Fibroblast of skin of right biceps (primary cell): ENCODE measurements at regions not wholly inside any gene's neighbourhood (a gene's known extent, or its start where the extent isn't known, plus 50 kb on each side); places are given as distances from the start of the nearest gene placed in this dataset.

Experiments used
- DNase-seq: peaks from one replicate; pipeline ENCODE4 v3.0.0-alpha.2; 2013

DNA sequence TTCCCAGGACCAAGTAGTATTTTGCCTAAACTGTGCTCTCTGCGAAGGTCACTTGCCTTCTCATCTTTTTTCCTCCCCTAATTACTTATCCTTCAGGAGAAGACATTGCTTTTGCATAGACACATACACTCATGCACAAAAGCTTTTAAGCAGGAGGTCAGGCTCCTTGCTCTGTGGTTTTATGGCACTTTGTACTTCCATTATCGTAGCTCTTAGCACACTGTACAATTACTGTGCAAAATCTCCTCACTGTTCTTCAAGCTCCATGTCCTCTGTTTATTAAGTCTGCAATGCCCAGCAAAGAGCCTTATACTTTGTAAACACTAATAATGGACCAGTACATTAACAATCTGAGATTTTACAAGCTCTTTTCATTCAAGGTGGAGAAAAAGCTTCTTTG lies 188.4 kb upstream of the GNPDA2 start:
- no peak for DNase-seq

DNA sequence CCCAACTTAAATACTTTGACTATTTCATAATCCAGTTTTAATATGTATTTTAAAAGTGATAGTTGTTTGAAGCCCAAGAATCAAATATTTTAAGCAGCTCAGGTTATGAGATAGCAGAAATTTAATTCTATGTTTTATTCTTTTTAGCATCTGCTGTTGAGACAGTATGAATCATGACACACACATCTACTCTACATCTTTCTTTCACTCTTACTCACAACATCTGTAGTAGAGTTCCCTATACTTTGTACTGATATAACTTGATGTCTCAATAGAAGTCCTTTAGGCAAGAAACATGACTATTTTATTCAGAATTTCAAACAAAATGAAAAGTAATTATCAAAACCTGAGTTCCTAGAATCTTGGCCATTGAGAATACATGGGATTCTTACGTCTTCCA lies 187.9 kb upstream of the GNPDA2 start:
- DNase-seq = no peak

DNA sequence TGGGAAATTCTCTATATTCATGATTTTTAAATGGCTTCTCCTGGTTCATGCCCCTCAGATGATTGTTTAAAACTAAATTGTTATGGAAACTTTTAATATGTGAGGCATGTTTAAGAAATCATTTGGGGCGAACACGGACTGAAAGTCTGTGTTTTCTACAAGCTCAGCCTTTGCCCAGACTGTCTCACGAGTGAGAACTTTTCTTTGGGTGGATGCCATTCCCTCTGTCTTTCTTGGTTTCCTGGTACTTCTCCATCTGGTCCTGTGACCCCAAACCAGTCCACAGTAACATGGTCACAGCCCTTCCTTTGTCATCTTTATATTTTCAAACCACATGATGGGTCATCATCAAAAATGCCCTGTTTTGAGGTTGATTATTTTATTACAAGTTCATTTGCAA lies 186.6 kb upstream of the GNPDA2 start:
- DNase-seq = no peak

DNA sequence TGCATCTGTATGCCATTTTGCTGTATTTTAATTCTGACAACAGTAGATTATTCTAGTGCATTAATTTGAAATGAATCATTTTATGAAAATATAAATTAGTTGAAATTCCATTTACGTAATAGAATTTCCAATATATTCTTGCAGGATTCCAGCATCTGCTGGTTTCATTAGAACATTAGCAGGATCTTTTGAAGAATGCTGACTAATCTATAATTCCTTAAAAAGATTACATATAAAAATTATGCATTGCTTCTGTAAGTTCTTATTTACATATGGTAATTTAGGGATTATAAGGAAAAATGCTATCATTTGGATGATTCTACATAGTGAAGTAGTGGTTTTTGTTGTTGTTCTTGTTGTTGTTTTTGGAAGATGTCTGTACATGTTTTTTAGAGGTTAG lies 182.2 kb upstream of the GNPDA2 start:
- no peak for DNase-seq

DNA sequence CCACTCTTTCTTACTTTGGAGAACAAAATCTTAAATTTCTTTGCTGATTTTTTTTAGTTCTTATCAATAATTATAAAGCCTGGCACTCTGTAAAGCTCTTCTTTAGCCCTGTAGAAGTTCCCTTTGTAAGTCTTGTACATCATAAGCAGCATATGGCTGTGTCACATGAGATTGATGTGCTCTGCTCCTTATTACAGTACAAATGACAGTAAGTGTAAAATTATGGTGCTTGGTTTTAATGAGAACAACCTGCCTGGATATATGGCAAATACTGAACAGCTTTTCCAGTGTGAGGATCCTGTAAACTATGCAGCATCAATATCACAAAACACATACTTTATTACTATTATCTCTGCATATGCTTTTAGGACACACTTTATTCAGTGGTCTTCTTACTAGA lies 145.9 kb upstream of the GNPDA2 start:
- DNase-seq = no peak

DNA sequence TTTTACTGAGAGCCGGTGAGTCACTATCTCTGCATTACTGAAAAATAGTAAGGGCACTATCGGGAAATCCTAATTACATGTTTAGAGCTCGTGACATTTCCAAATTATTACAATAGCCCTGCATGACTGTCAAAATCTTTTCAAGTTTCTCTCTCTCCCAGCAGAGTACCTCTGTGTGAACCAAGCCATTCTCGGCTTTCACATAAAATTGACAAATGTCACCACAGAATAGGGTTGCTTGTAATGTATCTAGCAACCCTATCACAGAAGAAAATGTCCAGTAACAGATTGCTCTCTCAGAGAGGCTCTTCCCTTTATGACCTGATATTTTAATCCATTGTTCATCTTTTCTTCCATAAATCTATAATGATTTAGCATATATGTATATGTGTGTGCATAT lies 144.8 kb upstream of the GNPDA2 start:
- no peak for DNase-seq

DNA sequence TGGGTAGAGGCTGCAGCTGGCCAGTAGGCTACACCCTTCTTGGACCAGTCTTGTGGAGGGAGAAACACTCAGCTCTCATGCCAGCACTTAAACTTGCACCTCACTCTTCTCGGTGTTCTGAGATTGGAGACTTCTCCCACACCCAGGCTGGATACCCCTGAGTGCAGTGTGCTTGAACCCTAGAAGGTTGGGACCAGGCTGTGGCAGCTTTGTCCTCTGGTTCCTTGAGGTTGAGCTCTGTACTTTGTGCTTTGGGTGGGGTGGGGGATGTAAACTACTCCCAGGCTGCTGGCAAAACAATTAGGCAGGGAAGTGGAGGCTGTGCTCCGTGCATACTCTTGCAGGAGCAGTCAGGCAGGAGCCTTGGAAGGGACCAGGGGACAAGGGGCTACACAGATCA lies 143.6 kb upstream of the GNPDA2 start:
- DNase-seq = no peak

DNA sequence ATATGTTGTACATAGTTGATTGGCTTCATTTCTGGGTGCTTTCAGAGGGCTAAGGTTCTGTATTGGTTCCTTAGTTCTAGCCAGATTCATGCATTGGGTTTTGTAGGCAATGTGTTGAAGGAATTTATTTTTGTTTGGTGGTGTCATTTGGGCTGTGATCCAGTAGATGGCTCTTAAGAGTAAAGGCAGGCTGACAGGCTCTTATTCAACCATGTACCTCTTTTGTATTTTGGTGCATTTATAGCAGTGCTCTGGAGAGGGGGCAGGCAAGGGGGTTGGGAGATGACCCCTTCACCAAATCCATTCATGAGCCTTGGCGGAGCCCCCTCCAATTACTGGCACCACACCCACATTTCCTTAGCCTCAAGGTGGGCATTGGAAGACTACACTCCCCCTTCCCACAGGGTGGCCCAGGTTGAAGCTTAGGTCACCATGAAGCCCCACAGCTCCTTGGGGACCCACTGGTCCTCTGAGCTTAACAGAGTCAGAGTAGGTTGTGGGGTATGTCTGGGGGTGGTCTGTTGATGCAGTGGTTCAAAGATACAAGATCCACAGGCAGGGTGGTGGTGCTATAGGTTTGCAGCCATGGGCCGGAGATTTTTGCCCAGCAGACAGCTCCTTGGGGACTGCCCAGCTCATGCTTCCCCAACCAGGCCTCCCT lies 143.0 kb upstream of the GNPDA2 start:
- no peak for DNase-seq

DNA sequence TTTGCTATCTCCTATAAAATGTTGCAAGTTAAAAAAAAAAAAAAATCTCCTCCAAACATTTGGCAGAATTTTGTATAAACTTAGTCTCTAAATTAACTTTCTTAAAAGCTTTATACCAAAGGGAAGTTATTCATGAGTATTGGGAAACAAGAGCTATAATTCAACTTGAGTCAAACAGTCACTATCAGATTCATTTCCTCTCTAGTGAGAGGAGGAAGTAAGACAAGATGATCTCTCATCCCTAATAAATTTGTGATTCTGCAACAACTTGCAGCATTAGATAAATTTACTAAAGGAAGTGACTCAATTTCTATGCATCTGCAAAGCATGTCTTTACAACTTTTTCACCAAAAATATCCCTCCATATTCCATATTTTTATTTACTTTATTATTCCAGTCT lies 135.4 kb upstream of the GNPDA2 start:
- DNase-seq = peak; percentile 0

DNA sequence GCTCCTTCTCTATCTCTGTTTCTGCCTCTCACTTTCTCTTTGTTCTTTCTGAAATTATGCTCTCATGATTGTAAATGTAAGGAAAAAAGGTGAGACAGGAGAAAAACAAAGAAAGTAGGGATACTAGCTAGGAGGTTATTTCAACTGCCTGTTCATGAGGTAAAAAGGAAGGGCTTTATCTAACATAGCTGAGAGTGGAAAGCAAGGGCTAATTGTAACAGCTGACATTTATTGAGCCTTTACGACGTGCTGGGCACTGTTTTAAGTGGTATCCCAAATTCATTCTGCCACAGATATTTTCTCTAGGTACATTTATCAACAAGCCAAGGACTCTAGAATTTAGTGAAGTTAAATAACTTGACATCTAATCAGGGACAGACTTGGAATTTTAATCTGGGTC lies 133.1 kb upstream of the GNPDA2 start:
- no peak for DNase-seq

DNA sequence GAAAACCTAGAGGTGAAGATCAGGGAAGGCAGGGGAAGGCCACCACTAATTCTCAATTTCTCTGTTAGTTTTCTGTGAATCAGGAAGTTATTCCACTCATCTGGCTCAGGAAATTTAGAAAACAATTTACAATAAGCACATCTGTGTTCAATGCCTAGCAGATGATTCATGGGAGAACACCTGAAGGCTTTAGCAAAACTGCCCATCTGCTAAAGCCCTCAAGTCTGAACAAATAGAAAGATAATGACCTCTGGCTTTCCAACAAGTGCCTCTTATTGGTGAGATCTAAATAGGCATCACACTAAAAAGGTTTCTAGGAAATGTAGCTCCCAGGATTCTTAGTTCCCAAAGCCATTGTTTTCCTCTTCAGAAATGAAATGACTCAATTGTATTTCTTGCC lies 122.1 kb upstream of the GNPDA2 start:
- no peak for DNase-seq

DNA sequence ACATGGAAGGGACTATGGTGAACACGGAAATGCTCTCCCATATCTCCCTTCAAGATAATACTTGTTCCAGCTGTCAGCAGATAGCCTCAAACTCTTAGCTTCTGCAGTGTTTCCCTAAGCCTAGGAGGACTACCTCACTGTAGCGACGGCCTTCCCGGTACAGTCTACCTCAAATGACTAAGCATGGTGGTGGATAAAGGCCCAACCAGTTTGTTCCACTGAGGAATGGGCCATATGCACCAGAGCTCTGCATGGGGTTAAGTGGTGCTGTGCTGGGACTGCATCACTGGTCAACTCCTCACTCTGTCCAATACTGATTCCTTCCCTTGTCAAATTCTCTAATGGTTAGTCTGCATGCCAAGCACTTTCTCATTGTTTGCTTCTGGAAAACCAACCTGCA lies 119.6 kb upstream of the GNPDA2 start:
- no peak for DNase-seq

DNA sequence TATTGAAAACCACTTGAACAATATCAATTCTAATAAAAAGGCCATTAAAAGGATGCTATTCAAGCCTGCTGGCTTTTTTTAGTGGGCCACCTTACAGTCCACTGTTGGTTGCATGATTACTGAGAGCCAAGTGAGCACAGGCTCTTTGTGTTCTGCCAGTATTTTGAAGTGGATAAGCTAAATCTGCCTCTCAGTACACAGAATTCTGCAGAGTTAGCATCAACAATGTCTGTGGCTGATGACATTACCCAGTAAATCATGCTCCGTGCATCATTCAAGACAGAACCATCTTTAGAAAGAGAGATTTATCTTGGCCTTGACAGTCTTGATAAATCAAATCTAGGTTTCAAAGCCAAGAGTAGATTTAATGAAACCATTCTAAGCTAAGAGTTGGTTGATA lies 119.0 kb upstream of the GNPDA2 start:
- DNase-seq = no peak

DNA sequence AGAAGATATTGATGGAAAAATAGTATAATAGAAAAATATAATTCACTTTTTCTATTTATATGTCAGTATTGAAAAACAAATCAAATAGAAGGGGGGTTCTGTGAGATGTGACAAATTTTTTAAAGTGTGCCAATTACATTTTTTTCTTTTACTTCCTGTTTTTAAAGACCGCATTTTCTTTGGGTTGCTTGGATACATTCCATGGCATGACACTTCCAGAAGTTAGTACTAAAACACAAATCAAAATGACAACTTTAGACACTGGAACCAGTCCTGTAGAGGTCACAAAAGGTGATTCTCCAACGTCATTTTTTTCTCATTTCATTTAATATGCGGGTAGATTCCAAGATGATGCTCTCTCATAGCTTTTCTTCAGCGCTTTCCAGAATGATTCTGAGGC lies 116.2 kb upstream of the GNPDA2 start:
- DNase-seq = no peak

DNA sequence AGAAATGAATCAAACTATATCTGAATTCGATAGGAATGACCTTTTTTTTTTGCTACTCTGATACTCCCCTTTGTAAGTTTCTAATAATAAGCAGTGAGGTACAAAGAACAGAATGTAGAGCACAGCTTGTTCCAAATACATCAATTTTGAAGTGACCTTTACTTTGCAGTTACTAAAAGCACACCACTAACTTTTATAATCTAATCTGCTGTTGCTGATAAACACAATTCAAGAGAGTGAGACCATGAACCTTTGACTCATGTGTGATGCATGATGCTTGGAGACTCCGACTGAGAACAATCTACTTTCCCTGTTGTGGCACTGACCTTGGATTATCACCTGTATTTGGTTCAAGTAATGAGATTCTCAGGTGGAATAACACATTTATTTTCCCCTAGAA lies 91.6 kb upstream of the GNPDA2 start:
- DNase-seq = no peak

DNA sequence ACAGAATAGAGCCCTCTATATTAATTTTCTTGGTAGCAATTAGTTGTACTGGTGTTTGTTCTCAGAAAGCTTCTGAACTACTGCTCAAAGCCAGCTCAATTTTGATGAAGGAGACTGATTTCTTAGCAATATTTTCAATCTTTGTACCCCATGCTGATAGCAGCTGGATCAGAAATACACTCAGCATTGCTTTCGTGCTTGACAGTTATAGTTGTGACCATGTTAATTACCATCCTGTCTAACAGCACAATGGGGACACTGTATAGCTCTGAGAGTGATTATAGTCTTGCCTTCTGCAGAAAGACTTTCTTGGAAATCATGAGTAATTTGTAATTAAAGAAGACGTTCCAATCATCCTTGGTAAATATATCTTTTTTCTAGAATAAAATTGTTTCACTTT lies 79.7 kb upstream of the GNPDA2 start:
- no peak for DNase-seq

DNA sequence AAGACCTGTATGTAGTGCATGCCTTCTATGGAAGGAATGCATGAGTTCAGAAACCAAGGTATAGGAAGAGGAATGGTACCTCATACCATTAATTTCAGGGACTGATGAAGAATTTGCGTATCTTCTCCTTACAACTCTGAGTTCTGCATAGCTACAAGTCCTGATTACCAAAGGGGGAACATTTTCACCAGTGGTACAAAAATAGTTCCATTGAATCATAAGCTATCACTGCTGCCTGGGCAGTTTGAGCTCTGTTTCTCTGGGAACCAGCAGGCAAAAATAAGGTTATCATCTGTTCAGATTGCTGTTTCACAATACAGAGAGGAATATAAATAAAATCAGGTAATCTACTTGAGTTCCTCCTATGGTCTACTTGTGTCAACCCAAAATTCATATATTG lies 77.9 kb upstream of the GNPDA2 start:
- DNase-seq = no peak

DNA sequence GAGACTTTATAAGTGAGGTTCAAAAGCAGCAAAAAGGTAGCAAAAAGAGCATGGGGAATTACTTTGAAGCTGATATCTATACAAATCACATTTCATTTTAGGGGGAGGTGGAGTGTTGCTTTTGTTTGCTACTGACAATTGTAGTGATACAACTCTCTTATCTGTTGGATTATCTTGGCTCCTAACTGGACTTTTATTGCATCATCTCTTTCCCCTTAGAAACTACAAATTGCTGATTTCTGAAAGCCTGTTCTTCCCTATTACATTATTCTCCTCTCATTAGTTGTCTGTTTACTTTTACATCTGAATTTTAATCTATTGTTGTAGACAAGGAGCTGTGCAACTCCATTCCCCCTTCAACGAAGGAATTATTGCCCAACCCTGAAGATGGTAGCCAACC lies 75.0 kb upstream of the GNPDA2 start:
- DNase-seq = no peak

DNA sequence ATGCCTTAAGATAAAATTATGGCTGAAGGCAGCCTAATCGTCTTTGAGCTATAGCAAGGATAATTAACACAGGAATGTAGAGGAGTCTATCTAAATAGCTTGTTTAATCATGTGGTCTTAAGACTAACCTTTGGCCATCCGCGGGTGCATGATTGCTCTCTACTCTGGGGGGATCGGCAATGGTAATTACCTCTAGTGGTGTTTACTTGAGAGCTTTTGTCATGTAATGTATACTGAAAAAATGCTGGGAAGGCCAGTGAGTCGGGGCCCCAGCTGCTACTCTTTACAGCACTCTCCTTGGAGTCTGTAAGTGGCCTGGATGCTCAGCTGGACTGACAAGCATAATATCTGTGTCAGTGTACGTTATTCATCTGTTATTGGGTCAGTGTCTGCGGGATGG lies 65.5 kb upstream of the GNPDA2 start:
- DNase-seq = no peak

DNA sequence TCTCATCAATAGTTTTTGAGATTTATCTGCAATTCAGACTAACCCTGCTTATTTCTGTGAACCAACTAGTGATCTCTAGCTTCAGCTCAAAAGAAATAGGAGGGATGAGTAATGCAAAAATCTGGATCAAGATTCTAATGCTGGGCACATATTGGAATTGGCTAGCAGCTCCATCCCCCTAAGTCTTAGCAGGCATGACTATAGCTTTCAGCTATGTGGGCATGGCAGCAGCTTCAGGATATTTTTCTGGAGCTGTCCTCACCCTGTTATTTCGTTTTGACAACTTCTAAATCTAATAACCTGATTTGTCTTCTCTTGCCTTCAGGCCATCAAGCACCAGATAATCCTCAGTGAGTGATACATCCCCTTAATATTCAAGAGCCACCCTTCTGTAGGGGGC lies 50.8 kb upstream of the GNPDA2 start:
- no peak for DNase-seq
